HG02623 (cell line): ENCODE measurements at regions not wholly inside any gene's neighbourhood (a gene's known extent, or its start where the extent isn't known, plus 50 kb on each side); places are given as distances from the start of the nearest gene placed in this dataset.

Experiments used
- ATAC-seq: cut with Tn5 transposase; IDR thresholded peaks from one replicate; pipeline ENCODE4 v1.9.1; 2021; ENCODE audit warnings: moderate library complexity; ENCODE audit not compliant: unreplicated experiment

DNA sequence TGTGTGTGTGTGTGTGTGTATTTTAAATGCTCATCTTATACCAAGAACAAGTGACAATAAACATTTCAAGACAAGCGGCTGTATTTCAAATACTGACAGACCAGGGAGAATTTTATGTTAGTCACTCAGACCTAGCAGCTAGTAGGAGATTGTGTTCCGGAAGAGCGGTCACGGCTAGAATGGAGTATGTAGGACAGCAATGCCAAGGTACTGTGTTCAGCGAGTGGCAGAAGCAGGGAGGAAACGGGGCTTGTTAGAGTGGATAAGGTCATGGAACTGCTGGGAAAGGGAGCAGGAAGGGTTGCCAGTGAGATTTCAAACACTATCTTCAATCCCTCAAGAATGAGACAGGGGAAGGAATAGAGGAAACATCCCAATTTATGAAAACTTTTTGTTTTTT, 260.5 kb upstream of the PITRM1 start:
- ATAC-seq = no peak

DNA sequence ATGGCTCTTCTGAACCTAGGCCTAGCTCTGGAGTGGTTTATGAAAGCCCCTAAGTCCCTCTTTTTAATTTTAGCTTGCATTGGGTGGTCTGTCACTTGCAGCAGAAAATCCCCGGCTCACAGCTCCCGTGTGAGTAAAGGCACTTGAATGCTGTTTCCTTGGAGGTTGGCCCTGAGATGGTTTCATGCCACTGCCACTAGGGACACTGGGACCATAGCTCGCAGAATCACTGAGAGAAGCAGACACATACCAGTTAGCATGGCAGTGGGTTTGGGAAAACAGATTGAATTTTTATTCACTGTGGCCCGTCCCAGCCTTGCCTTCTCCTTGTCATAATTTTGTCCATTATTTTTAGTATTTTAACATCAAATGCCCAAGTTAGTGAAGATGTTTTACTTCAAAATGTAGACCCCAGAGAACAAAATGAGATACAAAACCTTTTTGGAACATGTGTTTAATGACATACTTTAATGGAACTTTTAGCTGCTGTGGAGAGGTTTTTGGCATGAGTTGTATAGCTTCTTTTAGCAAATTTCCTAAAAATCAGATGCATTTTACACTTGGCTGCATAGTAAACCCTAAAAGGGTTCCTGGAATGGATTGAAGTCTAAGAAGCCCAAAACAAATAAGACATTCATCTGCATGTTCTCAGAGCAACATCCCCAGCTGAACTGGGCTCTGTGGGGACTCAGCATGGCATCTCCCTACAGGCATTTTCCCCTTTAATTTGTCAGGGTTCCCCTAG, 259.7 kb upstream of the PITRM1 start:
- no peak for ATAC-seq

DNA sequence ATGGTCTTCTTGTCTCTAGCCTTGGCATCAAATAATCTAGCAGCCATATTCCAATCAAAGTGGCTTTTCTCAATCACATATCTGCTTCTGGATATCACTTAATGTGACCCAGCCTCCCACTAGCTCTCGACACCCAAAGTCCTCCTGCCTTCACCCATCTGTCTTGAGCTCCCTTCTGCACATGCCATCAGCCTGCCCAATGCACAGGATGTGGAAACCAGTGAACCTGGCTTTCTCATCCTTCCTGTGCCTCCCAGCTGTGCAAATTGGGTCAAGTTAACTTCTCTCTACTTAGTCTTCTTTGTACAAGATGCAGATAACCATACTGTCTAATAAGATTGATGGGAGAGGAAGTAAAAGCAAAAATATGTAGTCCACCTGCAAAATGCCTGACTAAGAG, 257.9 kb upstream of the PITRM1 start:
- no peak for ATAC-seq

DNA sequence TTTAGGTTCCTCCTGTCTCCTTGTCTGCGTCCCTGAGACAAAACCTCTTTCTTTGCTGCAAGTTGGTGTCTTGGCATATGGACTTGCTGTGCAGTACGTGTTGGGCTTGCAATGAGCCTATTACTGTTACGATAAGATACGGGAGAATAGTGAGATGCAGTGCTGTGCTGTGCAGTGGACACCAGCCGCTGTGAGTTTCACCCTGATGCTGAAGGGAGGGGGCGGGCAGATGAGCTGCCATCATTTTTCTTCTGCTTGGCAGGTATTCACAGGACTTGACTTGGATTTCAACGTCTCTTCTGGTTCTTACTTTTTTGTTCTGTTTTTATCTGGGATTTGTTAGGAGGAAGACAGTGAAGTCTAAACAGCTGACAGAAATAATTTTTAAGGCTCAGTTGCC, 257.1 kb upstream of the PITRM1 start:
- no peak for ATAC-seq

DNA sequence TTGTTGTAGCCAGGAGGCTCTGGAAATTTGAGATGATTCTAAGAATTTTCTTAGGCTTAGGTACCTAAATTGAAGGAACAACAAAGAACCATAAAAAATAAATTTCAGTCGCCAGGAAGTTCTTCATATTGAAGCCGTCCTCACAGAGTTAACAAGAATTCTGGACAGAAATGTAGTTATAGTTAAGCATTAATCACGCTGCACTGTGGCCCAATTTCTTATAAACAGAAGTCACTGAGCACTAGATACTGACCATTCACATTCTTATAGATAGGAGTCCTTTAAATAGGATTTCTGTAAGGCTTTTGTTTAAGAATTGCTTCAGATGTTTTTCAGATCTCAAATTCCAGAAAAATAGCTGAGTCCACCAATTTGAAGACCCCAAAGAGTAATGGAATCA, 256.2 kb upstream of the PITRM1 start:
- ATAC-seq = no peak

DNA sequence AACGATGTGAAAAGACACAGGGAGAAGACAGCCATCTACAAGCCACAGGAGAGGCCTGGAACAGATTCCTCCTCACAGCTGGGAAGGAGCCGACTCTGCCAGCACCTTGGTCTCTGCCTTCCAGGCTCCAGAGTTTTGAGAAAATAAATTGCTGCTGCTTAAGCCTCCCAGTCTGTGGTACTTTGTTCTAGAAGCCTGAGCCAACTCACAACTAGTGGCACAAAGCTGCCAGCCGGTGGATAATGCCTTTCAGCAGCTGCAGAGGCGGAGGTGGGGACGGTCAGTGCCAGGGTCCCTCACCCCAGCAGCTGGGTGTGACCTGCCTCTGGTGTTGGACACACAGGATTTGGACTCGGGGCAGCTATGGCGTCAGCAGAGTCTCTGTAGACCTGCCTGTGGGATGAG, 255.4 kb upstream of the PITRM1 start:
- ATAC-seq = no peak

DNA sequence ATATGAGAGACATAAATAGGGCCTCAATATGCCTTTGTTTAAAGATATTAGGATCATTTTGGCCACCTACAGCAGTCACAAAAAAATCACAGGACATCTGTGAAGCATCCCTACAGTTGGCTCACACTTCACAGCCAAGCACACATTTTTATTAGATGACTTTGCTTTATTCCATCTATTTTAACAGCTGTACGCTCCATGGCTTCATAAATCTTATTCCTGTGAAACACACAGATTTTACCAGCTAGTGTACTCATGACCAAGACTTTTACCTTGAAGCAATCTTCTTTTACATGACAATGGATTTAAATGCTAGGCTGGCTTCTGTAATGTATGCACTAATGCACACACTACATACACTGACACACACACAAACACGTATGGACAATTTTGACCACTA, 254.8 kb upstream of the PITRM1 start:
- ATAC-seq = no peak

DNA sequence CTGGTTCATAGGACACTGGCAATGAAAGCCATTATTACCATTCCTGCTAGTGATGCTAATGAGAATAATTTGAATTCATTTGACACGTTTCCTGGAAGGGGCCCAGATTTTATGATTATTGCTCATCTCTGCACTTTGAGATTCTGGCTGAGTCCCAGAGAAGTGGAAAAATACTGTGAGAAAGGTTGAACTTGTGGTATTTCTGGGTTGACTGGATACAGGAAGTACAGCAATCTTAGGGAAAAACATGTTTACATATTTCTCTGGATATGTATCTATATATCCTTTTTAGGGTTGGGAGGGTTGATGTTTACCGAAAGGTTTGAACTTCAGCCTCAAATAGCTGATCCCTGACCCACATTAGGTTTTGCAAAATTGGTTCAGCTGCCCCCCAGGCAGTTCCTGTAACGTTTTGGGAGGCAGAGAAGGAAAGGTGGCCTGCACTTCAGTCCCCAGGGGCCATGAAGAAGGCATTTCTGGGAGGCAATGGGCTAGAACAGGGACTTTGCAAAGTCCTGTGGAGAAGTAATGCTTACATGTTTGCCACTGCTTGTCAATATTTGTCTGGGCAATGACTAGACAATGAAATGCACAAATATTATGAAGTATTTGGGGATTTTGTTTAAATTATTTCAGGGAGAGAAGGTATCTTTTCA, 253.7 kb upstream of the PITRM1 start:
- no peak for ATAC-seq

DNA sequence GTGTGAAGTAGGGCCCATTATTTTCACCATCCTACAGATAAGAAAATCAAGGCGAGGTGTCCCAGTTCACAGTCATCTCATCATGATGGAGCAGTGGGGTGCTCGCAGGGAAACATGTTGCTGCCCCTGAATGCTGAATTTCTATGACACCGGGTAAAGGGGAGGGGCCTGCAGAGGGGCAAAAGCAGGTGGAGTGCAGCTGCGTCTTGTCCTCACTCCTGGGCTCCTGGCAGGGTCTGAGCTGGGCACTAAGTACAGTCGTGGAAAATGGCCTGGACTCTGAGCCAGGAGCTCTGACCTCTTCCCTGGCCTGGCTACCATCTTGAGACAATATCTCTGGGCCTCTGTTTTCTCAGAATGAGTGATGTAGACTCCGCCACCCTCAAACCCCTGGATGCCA, 253.1 kb upstream of the PITRM1 start:
- ATAC-seq = no peak

DNA sequence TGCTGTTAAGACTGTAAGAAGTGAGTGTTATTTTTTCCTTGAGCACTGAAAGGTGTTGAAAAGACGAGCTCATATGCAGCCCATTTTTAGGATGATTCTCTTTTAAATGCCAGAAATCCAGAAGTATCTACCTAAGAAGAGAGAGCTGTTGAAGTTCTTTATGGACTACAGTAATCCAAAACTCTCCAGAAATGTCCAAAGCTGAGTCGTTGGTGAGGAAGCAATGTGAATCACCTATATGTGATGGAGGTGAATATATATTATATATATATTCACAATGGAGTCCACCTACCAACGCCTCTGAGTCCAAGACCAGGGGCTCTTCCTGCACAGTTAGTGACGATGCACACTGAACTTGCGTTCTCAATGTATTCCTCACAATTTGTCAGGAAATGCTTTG, 252.7 kb upstream of the PITRM1 start:
- ATAC-seq = no peak

DNA sequence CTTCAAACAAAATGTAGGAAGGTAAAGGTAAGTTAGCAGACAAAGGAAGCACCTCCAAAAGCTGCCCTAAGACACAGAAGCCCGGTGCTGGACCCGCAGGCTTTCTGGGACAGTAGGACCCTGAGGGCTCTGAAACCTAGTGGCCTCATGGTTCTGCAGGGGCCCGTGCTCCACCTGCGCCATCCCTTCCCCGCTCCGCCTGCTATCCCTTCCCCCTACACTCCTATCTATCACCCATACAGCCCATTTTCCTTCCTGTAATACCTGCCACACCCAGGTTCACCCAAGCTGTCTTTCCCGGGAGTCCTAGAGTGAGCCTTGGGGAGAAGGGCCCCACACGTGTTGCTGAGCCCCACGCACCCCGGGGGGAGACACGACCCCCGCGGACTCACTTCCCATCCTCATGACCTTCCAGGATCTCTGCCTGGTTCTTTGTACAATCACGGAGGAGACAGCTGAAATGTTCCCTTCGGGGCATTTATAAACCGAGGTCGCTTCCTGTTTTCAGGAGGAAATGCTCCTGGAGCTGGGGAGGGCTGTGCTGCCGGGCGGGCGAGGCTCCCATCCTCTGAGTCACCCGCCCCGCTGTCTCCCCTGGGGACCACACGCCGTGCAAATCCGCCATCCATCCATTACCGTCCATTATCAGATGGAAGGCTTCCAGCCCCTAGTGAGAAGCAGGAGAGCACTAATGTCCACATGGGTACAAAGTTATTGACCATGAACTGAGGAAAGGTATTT, 251.7 kb upstream of the PITRM1 start:
- ATAC-seq = no peak

DNA sequence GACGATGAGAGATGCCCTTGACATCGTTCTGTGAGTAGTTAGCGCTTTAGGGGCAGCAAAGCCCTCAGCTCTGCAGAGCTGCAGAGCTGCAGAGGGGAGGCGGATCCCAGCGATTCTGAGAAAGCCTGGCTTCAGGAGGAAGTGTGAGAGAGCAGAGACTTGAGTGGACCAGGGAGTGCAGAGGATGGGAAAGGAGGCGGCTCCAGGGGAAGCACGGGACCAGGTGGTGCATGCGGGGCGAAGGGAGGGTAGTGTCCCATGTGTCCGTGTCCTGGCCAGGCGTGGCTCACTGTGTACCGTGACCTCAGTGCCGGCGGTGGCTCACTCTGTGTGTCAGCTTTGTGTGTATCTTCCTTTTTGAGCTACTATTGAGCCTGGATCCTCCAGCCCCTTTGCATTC, 250.8 kb upstream of the PITRM1 start:
- no peak for ATAC-seq

DNA sequence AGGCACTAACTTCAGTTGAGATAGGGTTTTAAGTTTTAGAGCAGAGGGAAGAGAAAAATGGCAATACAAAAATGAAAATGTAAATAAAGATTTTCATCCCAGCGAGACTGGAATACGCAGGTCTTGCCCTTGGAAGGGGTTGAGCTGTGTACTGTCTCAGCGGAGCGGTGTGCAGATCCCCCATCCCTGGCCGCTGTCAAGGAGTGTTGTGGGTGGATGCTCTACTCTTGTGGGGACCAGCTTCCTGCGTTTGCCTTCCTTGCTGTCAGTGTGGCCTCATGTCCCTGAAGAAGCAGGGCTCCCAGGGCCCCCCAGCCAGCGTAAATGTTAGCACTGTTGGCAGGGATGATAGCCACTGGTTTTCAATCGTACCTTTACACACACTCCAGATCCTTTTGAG, 249.7 kb upstream of the PITRM1 start:
- ATAC-seq = no peak

DNA sequence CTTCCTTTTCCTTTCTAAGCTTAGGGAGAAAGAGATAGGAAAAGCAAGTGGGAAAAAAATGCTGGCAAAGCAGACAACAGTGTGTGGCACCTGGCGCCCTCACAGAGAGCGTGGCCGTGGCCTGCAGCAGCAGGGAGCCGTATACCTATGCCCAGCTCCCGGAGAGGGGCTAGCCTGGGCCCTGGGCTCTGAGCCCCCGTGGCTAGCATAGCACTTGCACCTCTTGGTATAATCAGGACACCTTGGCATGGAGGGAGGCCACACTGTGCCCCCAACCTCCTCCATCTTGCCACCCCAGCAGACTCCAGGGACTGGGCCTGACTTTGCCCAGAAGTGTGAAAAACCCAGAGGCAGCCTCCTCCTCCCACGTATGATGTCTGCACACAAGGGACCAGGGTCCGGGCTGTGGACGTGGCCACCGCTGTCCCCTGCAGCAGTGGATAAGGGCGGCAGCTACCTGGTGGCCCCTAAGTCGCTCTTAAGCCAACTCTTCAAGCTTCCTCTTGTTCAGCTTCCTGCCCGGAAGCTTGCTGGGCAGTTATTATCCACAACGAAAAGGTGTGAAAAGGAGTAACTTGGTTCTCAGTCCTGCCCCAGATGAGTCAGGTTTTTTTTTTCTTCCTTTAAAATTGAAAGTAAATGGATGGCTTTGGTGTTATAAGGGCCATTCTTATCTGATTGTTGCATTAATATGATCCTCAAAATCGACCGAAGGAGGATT, 249.1 kb upstream of the PITRM1 start:
- ATAC-seq = no peak

DNA sequence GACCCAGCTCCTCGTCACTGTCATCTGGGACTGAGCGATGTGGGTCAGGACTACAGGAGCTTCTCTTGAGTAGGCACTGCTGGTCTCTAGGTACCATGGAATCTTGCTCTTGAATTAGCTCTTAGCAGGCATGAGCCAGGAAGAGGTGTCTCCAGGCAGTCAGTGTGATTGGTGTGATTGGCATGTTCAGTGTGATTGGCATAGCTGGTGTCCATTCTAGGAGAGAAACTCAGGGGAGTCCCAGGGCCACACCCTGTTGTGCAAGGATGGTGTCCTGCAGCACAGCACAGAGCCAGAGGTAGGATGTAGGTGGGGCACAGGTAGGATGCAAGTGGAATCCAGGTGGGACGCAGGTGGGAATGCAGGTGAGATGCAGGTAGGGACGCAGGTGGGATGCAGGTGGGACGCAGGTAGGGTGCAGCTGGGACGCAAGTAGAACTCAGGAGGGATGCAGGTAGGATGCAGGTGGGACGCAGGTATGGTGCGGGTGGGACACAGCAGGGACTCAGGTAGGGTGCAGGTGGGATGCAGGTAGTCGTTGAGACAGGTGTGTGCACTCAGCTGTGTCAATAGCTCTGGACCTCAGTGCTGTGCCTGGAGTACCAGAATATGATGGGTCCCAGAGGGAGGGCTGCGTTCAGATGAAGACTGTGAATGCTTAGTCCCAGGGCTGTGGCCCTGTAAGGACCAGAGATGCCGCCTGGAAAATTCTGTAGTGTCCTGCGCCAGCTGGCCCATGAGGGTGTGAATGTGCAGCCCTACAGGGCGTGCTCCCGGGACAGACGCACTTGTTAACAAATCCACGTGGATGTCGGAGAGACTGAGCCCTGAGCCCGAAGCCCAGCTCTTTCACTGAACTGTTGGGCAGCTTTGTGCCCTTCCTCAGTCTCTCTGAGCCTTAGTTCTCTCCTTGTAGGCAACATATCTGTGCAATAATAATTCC, 248.2 kb upstream of the PITRM1 start:
- no peak for ATAC-seq

DNA sequence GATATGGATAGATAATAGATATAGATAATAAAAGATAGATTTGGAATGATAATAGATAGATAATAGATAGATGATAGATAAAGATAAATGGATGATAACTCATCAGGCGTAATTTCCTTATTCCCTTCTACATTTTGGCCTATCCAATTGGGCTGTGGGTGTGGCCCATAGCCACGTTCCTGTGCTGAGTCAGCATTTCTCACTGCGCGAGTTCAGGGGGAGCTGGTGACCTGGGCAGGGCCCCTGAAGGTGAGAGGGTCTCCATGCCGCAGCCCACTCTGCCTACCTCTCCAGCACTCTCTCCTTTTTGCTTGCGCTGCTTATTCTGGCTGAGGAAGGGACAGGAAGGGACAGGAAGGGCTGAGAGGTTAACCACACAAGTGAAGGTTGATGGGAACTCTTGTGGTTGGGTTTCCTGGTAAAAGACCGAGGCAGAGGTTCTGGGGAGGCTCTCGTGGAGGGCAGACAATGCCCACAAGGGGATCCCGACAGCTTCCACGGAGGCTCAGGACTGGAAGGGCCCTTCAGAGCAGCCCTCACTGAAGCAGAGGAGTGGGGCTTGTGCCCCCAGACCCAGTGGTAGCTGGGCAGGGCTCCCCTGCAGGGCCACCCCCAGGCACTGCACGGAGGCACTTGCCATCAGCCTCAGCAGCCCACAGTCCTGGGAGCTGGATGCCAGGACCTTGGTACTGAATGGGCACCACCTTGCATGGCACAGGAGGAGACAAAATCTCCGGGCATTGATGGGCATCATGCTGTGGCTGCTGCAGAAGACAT, 247.3 kb upstream of the PITRM1 start:
- ATAC-seq = no peak

DNA sequence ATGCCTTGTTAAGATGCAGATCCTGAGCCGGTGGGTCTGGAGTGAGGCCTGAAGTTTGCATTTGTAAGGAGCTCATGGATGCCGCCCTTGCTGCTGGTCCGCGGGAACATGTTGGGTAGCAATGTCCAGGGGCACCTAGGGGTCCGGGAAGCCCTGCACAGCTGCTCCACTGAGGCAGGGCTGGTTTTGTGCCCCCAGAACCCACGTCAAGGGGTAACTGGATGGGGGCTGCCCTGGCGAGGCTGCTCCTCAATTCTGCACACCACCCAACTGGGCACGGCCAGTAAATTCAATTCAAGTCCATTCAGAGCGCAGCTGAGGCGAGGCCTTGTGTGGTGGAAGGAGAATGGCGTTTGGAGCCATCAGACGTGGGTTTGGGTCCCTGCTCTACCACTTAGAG, 246.3 kb upstream of the PITRM1 start:
- ATAC-seq = no peak

DNA sequence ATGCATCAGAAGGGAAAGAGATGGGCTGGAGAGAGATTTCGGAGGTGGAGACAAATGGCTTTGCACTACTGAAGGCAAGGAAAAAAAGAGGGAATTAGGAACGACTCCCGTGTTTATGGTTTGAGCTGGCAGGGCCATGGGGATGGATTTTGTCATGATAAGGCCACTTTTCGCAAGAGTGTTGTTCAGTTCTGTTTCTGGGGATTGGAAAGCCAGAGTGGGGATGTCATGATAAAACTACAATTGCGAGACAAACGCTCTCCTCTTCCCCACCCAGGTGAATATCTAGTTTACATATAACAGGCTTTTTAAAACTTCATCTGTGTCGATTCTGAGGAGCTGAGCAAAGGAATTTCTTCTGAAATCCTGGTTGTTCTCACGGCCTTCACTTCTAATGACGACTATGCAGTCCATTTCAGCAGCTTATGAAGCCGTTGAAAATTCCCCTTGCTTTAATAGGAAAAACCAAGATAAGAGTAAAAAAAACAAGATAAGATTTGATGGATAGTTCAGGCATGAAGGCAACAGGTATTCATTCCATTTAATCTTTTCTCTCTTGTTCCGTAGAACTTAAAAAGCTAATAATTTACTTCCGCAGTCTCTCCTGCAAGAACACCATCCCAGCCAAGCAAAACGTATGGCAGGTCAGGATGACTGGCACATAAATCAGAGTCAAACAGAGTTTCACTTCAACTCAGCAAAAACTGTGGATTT, 245.6 kb upstream of the PITRM1 start:
- no peak for ATAC-seq

DNA sequence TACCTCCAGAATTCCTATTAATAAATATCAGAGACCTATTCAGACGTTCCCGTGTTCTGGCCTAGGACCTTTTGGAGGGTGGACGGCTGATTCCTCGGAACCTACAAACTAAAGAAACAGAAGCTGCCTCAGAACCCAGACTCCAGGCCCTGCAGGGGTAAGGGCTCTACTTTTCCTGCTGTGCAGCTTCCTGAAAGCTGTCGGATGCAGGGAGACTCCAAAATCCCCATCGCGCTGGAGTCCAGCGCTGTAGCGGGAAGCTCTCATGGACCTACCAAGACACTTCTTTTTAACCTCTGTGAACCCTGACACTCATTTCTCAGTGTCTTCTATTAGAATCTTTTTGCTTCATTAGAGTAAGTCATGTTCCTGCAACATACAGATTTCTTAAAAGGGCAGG, 244.5 kb upstream of the PITRM1 start:
- ATAC-seq = no peak
